ENCODE measurements at regions not wholly inside any gene's neighbourhood (a gene's known extent, or its start where the extent isn't known, plus 50 kb on each side); places are given as distances from the start of the nearest gene placed in this dataset.

DNA sequence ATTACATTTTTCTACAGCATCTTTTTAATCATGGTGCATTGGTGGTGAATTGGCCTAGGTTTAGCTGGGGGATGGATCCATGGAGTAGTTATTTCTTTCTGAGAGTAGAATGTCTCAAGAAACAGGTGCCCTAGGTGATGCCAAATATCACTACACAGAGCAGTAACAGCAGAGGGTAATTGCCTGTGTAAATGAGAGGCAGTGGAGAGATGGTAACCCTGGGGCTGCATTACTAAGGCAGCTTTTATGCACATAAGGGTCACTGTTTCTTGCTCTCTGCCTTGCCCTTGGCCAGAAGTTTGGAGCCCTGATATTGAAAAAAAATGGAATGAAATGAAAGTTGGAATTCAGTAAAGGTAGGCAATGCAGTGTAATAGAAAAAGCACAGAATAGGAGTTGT lies 604.0 kb downstream of the NOVA1 start:
- DNase-seq (ENCODE audit: low spot score): no peak

DNA sequence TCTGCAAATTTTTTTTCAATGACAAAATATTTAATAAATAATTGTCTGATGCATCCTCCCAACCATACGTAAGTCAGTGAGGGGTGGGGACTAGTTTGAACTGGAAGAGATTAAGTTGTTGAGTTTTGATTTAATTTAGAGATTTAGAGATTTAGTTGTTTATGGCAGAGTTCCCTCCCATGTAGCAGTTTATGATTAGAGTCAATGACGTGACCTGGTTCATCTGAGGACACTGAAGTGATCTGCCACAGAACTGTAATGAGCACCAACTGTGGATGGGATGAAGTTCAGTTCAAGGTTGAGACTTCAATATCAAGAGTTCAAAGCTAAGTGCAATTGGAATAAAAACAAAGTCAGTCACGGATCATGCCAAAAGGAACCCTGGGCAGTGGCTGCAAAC lies 609.3 kb downstream of the NOVA1 start:
- DNase-seq (ENCODE audit: low spot score): no peak

DNA sequence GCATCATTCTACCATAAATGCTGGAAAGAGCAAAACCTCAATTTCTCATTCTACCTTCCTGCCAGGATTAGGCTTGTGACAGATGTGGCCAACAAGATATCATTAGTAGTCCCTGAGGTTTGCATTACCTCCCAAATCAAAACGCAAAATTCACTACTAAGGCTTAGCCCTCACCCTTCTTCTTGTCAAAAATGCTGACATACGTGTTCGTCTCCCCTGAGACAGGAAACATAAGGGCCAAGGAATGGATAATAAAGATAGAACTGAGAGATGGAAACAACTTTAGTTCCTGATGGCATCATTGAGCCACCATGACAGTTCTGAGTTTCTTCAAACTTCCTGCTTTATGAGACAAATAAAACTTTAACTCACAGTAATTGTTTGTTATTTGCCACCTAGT lies 642.1 kb downstream of the NOVA1 start:
- no peak for DNase-seq (ENCODE audit: low spot score)

DNA sequence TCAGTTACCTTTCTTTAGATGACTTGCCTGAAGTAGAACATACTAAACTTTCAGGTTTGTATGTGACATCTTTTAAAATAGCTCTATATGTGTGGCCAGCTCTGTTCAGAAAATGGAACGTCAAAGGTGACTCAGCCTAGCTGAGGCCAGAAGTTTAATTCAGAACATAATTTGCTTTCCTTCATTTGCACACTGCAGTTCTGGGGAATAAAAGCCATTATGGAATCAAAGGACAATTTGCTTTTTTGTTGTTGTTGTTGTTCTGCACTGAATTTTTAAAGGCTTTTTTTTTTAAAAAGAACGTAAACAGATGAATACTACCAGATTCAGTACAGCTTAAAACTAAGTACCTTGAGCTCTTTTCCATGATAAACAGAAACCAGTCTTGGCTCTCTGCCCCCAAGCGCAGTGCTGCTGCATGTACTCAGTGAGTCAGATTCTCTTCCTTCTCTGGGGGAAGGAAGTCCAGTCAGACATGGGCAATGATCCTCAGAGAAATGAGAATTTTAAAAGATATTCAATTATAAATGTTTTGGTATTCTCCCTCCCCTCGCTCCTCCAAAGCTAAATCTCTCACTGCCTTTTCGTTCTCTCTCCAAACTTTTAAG lies 644.2 kb downstream of the NOVA1 start:
- DNase-seq (ENCODE audit: low spot score): no peak

DNA sequence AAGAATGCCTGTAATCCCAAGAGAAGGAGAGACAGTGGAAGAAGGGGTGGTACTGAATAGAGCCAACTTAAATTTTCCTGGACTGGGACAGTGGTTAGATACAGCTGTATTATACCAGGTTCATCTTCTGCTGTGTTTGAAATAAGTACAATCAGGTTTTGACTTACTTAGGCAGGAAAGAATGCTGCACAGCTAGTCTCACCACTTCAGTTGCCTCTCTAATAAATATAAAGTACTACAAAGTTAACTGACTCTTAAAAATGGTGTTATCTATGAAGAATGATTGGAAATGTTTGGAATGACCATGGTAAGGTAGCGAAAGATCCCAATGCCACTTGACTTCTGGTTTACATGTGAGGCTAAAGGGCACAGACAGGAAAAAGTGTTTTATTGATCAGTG lies 652.1 kb downstream of the NOVA1 start:
- no peak for DNase-seq (ENCODE audit: low spot score)

DNA sequence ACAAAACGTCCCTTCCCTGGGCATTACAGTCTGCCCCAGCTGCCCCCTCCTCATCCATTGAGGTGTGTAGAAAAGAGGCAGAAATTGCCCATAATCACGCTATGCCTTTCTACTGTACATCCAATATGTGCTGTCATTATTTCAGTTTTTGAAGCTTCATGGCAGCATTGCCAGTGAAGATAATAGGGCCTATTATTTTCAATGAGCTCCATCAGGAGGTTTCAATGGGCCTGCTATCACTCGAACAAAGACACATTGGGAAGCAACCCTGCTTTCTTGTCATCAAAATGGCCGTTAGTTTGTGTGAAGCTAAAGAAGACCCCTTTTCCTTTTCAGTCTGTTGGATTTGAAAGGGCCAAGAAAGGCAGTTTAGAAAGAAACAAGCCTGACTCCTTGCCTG lies 653.8 kb downstream of the NOVA1 start:
- peak; percentile 53 for DNase-seq (ENCODE audit: low spot score)

DNA sequence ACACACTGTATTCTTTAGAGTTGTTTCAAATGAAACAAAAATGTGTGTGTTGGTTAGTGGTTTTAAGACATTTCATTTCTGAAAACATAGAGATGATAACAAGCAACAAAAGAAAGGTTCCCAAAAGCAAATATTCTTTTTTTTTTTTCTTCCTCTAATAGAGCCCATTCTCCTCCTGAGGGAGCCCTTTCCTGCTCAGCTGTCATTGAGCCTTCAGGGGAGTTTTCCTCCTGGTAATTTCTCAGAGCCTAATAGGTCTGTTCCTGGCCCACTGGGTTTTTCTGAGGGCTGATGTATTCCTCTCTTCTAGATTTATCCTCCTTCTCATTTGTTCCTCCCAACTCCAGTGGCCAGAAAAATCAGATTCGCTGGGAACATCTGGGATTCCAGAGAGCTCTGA lies 654.5 kb downstream of the NOVA1 start:
- DNase-seq (ENCODE audit: low spot score): no peak

DNA sequence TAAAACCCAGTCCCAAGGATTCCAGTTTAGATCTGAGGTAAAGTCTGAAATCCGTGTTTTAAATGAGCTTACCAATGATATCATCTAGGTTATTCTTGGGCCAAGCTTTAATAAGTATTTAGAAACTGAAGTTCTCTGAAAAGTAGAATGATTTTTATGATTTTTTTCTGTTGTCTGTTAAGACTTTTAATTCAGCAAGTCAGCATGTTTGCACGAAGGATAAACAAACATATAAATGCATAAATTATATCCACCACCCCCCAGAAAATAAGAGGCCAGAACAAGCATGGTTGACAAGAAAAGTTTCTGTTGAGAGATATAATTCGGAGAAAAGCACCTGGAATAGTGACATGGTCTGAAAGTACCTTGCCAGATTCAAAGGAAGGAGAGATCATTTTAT lies 655.7 kb downstream of the NOVA1 start:
- DNase-seq (ENCODE audit: low spot score): no peak

DNA sequence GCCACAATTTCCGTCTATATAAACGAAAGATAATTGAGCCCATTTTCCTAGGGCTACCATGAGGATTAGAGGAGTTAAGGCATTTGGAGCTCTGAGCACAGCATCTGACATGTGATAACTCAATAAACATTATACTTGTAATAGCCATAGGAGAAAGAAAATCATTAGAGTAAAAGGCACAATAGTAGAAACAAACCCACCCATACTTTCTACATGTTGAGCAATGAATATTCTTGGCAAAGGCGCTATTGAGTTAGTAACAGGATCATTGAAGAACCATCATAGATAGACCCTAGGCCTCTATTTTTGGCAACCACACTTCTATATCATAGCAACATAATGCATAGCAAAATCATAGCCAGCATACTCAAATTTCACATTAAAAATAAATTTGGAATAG lies 664.1 kb downstream of the NOVA1 start:
- no peak for DNase-seq (ENCODE audit: low spot score)

DNA sequence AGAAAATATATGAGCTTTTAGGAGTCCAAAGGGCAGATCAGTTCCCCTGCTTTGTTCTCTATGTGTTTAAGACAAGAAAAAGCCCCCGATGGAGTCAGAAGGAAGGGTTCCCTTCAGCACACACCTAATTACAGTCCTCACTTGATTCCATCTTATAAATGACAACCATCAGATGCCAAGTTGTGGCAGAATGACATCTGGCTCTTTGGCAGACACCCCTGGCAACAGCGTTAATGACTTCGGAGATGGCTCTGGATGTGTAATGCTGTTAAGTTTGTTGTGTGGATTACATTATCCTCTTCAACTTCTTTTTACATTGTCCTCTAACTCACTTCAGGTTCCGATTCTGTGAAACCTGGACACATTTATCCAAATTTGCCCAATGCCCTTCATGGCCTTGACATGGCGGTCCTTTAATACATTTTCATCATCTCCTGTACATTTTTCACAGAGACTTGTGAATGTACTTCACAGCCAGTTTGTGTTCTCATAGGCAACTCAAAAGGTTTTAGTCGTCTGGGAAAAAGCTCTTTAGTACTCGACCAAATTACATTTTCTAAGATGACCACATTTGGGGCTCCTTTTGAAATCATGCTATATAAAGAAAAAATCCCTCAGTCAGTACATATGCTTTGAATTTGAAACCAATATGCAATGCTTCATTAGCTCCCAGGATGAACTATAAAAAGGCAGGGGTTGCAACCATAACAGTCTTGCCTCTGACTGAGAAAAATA lies 667.8 kb downstream of the NOVA1 start:
- DNase-seq (ENCODE audit: low spot score): no peak

DNA sequence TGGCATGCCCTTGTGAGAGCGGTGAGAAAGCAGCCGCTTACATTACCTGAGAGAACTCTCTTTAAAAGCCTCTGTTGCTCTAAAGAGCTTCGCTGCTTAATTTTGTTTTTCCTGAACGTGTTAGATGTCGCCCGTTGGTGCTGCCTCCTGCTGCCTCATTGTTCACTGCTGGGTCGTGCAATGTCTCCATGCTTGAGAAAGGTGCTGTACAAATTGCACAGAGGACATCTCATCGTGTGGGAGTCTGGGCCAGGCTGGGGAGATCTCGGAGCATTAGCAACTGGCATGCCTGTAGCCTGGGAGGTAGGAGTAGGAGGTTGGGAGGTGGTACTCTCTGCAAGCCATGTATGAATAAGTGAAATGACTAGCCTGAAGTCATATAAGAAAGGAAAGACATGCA lies 686.0 kb downstream of the NOVA1 start:
- no peak for DNase-seq (ENCODE audit: low spot score)

DNA sequence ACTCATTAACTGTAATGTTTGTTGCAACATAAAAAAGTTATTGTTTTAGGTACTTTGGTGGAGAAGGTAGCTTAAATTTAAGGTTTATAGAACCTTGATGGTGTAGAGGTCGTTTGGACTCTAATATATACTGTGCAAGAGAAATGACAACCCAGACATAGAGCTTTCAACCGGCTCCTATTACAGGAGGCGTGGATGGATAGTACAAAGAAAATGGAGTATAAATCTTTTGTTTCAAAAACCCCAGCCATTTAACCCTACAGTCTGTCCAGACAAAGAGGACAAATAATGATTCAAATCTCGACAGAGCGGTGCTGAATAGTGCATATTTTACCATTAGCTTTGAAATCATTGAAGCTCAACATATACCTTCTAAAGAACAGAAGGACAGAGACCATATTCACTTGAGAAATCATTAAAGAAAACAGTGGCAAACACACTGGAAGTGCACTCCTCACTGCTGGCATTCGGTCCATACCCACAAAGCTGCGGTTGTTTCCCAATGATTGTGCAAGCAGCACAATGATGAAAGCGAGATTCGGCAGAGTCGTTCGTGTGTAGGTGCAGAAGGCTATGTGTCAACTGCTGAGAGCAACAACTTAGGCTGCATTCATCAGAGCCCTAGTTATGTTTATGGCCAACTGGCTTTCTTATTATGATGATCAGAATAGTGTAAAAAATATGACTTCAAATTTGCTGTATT lies 688.6 kb downstream of the NOVA1 start:
- no peak for DNase-seq (ENCODE audit: low spot score)

DNA sequence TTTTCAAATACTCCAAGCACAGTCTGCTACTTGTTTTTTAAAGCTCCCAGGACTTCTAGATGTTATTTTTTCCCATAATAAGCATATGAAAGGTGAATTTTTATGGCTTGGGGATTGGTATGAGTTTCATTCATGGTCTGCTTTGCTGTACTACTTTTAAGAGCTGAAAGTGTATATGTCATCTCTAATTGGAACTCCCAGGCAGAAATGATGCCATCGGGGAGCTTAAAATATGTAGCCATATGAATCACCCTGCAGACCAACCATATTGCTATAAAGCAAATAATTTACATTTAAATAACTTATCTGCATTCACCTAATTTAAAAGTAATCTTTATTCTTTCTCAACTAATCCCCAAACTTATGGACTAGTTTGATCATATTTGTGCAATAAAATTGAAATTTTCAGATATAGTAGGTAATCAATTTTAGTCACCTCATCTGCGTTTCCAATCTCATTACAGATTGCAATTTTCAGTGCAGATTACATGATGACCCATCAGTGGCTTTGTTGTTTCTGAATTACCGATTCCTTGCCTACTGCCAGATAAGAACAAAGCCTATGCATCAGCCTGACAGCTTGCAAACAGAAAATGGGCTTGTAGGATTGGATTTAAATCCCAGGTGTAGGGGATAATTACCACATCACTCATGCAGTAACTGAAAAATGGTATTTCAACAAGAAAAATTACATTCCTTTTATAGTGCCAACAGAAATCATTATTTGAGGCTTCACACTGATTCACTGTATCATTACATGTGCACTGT lies 689.4 kb downstream of the NOVA1 start:
- DNase-seq (ENCODE audit: low spot score): no peak

DNA sequence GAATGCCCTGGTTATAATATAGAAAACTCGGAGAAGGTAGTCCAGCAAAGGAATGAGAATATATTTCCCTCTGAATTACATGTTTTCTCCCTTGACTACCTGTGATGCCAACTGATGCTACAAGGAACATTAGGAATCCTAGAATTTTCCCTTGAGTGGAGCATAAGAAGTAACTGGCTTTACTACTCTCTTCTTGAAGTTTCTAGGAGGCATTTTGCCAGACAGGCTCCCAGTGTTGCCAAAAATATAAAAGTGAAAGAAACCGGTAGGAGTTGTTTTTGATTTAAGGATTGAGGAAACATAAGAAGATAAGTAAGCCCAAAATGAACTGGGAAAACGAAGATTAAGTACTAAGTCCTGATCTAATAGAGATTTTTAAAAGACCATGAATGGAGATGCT lies 693.4 kb downstream of the NOVA1 start:
- no peak for DNase-seq (ENCODE audit: low spot score)

DNA sequence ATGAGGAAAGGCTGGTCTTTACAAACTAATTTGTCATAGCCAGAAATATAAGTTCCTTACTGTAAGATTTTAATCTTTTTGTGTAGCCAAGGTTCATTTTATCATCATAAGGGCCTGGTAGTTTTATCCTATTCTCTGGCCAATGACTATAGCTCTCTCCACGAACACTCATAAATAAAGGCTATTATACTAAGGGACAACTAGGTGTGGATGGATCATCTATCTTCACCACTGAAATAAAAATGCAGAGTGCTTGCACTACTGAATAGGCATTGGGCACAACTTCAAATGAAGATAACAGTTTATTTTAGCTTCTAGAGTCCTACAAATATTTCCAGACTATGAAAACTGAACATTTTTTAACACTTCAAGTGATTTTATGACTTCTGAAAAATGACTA lies 698.6 kb downstream of the NOVA1 start:
- no peak for DNase-seq (ENCODE audit: low spot score)

DNA sequence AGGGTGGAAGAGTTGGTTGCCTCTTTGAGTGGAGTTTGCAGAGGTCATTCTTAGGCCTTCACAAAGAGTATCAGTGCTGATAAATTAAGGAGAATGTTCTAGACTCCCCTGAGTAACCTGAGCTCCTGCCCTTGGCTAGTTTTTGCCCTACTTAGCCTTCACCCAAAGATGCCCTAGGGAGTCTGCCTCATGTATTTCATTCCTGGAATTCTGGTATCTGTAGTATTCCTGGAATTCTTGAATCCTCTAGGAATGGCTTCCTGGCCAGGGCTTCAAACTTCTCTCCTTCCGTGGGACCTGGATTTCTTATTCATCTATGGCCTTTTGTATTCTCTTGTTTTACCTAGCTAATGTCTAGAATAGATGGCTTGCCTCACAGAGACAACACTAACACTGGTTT lies 701.1 kb downstream of the NOVA1 start:
- DNase-seq (ENCODE audit: low spot score): no peak

DNA sequence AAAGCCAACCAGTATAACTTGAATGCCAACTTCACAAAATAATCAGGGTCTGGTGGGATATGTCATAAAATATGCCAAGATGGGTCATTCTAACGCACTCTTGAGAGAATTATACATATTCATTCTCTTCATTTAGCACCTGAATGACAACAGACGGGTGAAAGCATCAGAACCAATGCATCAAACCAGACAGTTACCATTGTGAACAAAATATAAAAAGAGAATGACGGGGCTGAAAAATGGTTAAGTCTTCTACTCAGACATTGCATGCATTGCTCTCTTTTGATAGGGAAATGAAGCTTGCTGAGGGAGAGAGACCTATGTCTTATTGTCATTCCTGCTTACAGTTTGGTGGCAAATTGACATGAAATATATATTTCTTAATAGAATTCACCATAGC lies 702.1 kb downstream of the NOVA1 start:
- DNase-seq (ENCODE audit: low spot score): no peak

DNA sequence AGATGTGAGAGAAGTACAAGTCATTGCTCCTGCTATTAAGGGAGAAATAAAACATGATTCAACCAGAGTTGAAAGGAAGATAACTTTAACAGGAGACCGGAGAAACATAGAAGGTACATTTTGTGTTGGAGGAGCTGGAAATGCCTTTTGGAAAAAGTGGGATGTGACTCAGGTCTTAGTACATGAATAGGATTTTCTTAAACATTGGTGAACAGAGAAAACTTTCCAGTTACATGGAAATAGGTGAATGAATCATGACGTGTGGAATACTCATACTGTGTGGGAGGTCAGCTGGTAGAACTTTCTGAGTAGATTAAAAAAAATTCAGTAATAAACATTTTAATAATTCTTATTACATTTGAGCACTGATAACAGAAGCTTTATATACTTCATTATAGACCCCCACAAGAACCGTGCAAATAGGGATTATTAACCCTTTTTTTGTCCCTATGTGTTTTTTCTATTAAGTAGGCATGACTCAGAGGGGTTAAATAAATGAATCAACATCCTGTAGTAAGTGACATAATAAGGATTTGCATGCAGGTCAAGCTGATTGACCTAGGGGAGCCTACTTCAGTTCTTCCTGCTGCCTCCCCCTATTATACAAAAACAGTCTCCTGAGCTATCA lies 710.5 kb downstream of the NOVA1 start:
- DNase-seq (ENCODE audit: low spot score): no peak

DNA sequence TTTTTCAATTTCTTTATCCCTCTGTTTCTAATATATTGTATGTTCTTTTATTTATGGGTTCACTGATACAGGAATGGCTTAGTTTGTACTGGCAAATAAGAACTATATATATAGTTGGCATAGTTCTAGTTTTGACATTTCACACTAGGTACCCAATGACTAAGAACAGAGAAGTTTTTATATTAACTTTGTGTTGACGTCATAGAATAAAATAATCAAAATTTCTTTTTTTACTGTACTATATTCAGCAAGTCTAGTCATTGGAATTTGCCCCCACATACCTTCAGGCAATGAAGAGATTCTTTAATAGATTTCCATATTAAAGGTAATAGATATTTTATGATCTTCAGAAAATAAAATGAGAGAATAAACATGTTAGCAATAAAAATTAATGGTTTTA lies 713.2 kb downstream of the NOVA1 start:
- no peak for DNase-seq (ENCODE audit: low spot score)

DNA sequence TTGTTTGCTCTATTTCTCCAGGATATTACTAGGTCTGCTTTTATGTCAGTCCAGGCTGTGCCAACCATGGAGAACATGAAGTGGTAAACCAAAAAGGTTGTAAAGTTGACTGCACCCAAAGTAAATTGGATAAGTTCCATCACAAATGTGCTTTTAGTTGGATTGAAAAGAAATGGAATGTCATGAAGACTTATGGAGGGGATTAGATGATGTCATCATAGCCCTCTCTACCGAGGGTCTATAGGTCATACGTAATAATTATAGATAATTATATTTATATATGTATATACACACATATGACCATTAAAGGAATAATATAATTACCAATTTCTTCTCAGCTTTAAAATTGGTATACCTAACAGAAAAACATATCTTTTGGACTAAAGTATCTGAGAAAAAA lies 714.9 kb downstream of the NOVA1 start:
- no peak for DNase-seq (ENCODE audit: low spot score)

DNA sequence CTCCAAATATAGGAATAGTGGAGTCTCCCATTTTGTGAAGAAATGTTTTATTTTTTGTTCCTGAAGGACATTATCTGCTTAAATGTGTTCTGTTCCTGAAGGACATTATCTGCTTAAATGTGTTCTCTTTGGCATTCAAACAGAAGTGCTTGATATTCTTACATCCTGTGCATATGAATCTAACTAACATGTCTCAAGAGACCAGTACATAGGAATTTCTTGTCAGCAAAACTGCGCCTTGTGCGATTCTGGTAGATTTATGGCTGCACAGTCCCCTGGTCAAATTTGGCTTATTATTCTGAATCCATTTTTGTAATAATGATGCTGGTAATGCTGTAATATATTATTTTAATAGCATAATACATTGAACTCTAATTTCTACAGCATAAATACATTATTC lies 722.4 kb downstream of the NOVA1 start:
- DNase-seq (ENCODE audit: low spot score): no peak

DNA sequence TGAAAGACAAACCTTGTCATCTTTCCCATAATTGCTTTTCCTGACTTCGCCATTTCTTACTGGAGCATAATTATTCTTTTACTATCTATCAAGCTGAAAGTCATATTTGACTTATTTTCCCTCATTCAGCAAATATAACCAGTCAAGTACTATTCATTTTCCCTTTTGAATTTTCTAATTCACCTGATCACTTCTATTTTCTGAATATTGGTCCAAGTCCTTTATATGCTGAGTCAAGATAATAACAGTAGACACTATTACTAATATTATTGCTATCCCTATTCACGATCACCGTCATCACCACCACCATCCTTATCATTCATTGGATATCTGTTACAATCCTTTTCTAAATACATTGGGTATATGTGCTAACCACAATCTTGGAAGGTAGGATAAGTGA lies 728.0 kb downstream of the NOVA1 start:
- DNase-seq (ENCODE audit: low spot score): no peak
